Activated CD8-positive, alpha-beta T cell treated with anti-CD3 and anti-CD28 coated beads, Interleukin-2, amount 10 ng/mL, durations not matched to agents 7 days and 5 days (primary cell): ENCODE measurements at regions not wholly inside any gene's neighbourhood (a gene's known extent, or its start where the extent isn't known, plus 50 kb on each side); places are given as distances from the start of the nearest gene placed in this dataset.
A peak's percentile ranks its signal among the peaks of the same experiment; 100 is the strongest.
"Not testable (repeated sequence)": the region's sequence is repeated elsewhere in the genome, so short reads cannot be mapped to it uniquely, and the experiment has no call there.

ENCODE experiments used
- ATAC-seq: fragments of 150-1000 bp; cut with Tn5 transposase; one replicate; pipeline ENCODE4 v1.10.0; 2021; ENCODE audit warnings: moderate library complexity
- CTCF ChIA-PET: fragments of 350-600 bp; sonication (Branson Sonifier 250); formaldehyde crosslinking; loops from one replicate; lab custom pipeline; 2021; ENCODE audit warnings: antibody characterized with exemption; lab: Charles Lee
- POLR2A ChIA-PET: fragments of 350-600 bp; sonication (Branson Sonifier 250); formaldehyde crosslinking; loops from one replicate; lab custom pipeline; 2021; ENCODE audit warnings: antibody characterized with exemption; lab: Charles Lee
- DNase-seq: peaks from one replicate; pipeline ENCODE4 v3.0.0-alpha.2; 2020
- H3K27ac Mint-ChIP-seq: one replicate; pipeline ENCODE4 v1.8.0; 2021; ENCODE audit warnings: mild to moderate bottlenecking, mixed read lengths
- H3K27me3 Mint-ChIP-seq: one replicate; pipeline ENCODE4 v1.8.0; 2021; ENCODE audit warnings: low read depth, mixed read lengths
- H3K36me3 Mint-ChIP-seq: one replicate; pipeline ENCODE4 v1.8.0; 2021; ENCODE audit warnings: low read depth, mixed read lengths
- H3K4me1 Mint-ChIP-seq: one replicate; pipeline ENCODE4 v1.8.0; 2021; ENCODE audit warnings: low read depth, mixed read lengths
- H3K4me3 Mint-ChIP-seq: one replicate; pipeline ENCODE4 v1.8.0; 2021; ENCODE audit warnings: mild to moderate bottlenecking, mixed read lengths
- H3K9me3 Mint-ChIP-seq: one replicate; pipeline ENCODE4 v1.8.0; 2022; ENCODE audit warnings: mixed read lengths; ENCODE audit not compliant: insufficient read depth

GRCh38 chr1:206403612-206404307 is 66.5 kb upstream of the IKBKE start:
- H3K9me3 Mint-ChIP-seq, DNase-seq, H3K27ac Mint-ChIP-seq, H3K4me3 Mint-ChIP-seq, H3K36me3 Mint-ChIP-seq, H3K4me1 Mint-ChIP-seq, H3K27me3 Mint-ChIP-seq, ATAC-seq, CTCF ChIA-PET, POLR2A ChIA-PET: not testable (repeated sequence)

GRCh38 chr1:206404309-206405027 is 65.8 kb upstream of the IKBKE start:
- POLR2A ChIA-PET, H3K36me3 Mint-ChIP-seq, DNase-seq, H3K4me3 Mint-ChIP-seq, ATAC-seq, H3K4me1 Mint-ChIP-seq, CTCF ChIA-PET, H3K27ac Mint-ChIP-seq, H3K9me3 Mint-ChIP-seq, H3K27me3 Mint-ChIP-seq: not testable (repeated sequence)

- DNase-seq, H3K36me3 Mint-ChIP-seq, POLR2A ChIA-PET, H3K4me3 Mint-ChIP-seq, H3K9me3 Mint-ChIP-seq, H3K4me1 Mint-ChIP-seq, H3K27me3 Mint-ChIP-seq, ATAC-seq, CTCF ChIA-PET, H3K27ac Mint-ChIP-seq: not testable (repeated sequence)
Observed at GRCh38 chr1:206405282-206405681, 65.0 kb upstream of the IKBKE start.

GRCh38 chr1:206408371-206409288 is 61.6 kb upstream of the IKBKE start:
- H3K9me3 Mint-ChIP-seq, POLR2A ChIA-PET, DNase-seq, CTCF ChIA-PET, H3K4me1 Mint-ChIP-seq, H3K27ac Mint-ChIP-seq, H3K27me3 Mint-ChIP-seq, H3K4me3 Mint-ChIP-seq: not testable (repeated sequence)
- ATAC-seq, result peak; percentile 53
- peaks cover 19% of the 10 kb centered on the region for H3K36me3 Mint-ChIP-seq

GRCh38 chr1:206411321-206411720 is 59.0 kb upstream of the IKBKE start:
- CTCF ChIA-PET, result no interaction called here
- H3K4me3 Mint-ChIP-seq, result no peak overlapping the region

GRCh38 chr1:206415942-206416341 is 54.3 kb upstream of the IKBKE start:
- no peak for ATAC-seq
- Mint-ChIP-seq H3K27ac (no peak overlapping the region), H3K36me3 (peaks cover 41% of the 10 kb centered on the region), H3K4me3 (no peak overlapping the region), H3K4me1 (no peaks in the 10 kb centered on the region), H3K9me3 (no peaks in the 10 kb centered on the region), H3K27me3 (no peaks in the 10 kb centered on the region)
- DNase-seq, result no peak
- CTCF ChIA-PET, result no interaction called here
- POLR2A ChIA-PET, result no interaction called here

More at GRCh38 chr1:206411321-206411720, 59.0 kb upstream of the IKBKE start:
- POLR2A ChIA-PET, result no interaction called here
- DNase-seq, result no peak
- H3K27me3 Mint-ChIP-seq, result no peaks in the 10 kb centered on the region
- no peak overlapping the region for H3K27ac Mint-ChIP-seq
- H3K9me3 Mint-ChIP-seq, result no peaks in the 10 kb centered on the region
- no peaks in the 10 kb centered on the region for H3K4me1 Mint-ChIP-seq
- peaks cover 28% of the 10 kb centered on the region for H3K36me3 Mint-ChIP-seq
- no peak for ATAC-seq

- ChIA-PET CTCF (interaction anchor here (0.9 kb wide), 1 partner anchor 18 kb away, joined by 3 read pairs; no protein-coding TSS in a partner anchor), POLR2A (interaction anchor here (0.6 kb wide), 1 partner anchor 52 kb away, joined by 3 read pairs; no protein-coding TSS in a partner anchor)
- H3K27ac Mint-ChIP-seq, result no peak overlapping the region
Observed at GRCh38 chr1:206417774-206418614, 52.3 kb upstream of the IKBKE start.

GRCh38 chr1:206419250-206419649 is 51.0 kb upstream of the IKBKE start:
- peaks cover 39% of the 10 kb centered on the region for H3K36me3 Mint-ChIP-seq
- H3K9me3 Mint-ChIP-seq, result no peaks in the 10 kb centered on the region
- POLR2A ChIA-PET, result no interaction called here
- no peak overlapping the region for H3K27ac Mint-ChIP-seq
- DNase-seq (no peak), ATAC-seq (no peak)
- no peaks in the 10 kb centered on the region for H3K4me1 Mint-ChIP-seq
- CTCF ChIA-PET, result no interaction called here
- H3K27me3 Mint-ChIP-seq, result no peaks in the 10 kb centered on the region
- H3K4me3 Mint-ChIP-seq, result no peak overlapping the region

More at GRCh38 chr1:206417774-206418614, 52.3 kb upstream of the IKBKE start:
- no peaks in the 10 kb centered on the region for H3K4me1 Mint-ChIP-seq
- no peak overlapping the region for H3K4me3 Mint-ChIP-seq
- DNase-seq, result no peak
- peaks cover 38% of the 10 kb centered on the region for H3K36me3 Mint-ChIP-seq
- no peaks in the 10 kb centered on the region for H3K9me3 Mint-ChIP-seq
- no peaks in the 10 kb centered on the region for H3K27me3 Mint-ChIP-seq
- no peak for ATAC-seq

GRCh38 chr1:206419783-206420182 is 50.5 kb upstream of the IKBKE start:
- Mint-ChIP-seq H3K4me1 (no peaks in the 10 kb centered on the region), H3K4me3 (no peak overlapping the region), H3K9me3 (no peaks in the 10 kb centered on the region), H3K27ac (no peak overlapping the region), H3K27me3 (no peaks in the 10 kb centered on the region), H3K36me3 (peaks cover 36% of the 10 kb centered on the region)
- DNase-seq (no peak), ATAC-seq (no peak)
- CTCF ChIA-PET, result no interaction called here
- POLR2A ChIA-PET, result no interaction called here

- peaks cover 39% of the 10 kb centered on the region for H3K36me3 Mint-ChIP-seq
- DNase-seq (no peak), ATAC-seq (no peak)
- H3K27me3 Mint-ChIP-seq, result no peaks in the 10 kb centered on the region
- H3K4me1 Mint-ChIP-seq, result no peaks in the 10 kb centered on the region
- no peak overlapping the region for H3K4me3 Mint-ChIP-seq
- H3K27ac Mint-ChIP-seq, result no peak overlapping the region
- no peaks in the 10 kb centered on the region for H3K9me3 Mint-ChIP-seq
- ChIA-PET CTCF (no interaction called here), POLR2A (no interaction called here)
Observed at GRCh38 chr1:206420471-206420870, 49.8 kb upstream of the IKBKE start.
